Body of pancreas (tissue), 4 donors: ENCODE measurements at regions not wholly inside any gene's neighbourhood (a gene's known extent, or its start where the extent isn't known, plus 50 kb on each side); places are given as distances from the start of the nearest gene placed in this dataset.

Experiments used
- ATAC-seq: fragments of 150-250 bp; one replicate; pipeline ENCODE4 v1.9.1; 2016
- DNase-seq, 4 donors: peaks; one replicate each; pipeline ENCODE4 v3.0.0-alpha.2; 2019
- H3K27ac ChIP-seq, 4 donors: fragments of 200-600 bp; sonication (generic); 1 replicate in 3 of 4; 2 replicates in 1 of 4; pipeline versions ENCODE4 v1.5.1 to v1.6.1; 2016 to 2019; ENCODE audit warnings: mild to moderate bottlenecking in 1 of 4, mixed read lengths in 1 of 4, moderate library complexity in 1 of 4
- H3K27me3 ChIP-seq, 2 donors: fragments of 200-600 bp; sonication (generic); one replicate each; pipeline ENCODE4 v1.6.0; 2016; ENCODE audit warnings: mild to moderate bottlenecking in 1 of 2
- H3K36me3 ChIP-seq, 2 donors: fragments of 200-600 bp; sonication (generic); replicated peaks in 1 of 2; 2 replicates each; pipeline ENCODE4 v1.5.1; 2016; ENCODE audit warnings: low read depth in 2 of 2; ENCODE audit not compliant: insufficient read depth in 1 of 2
- H3K4me1 ChIP-seq: fragments of 200-600 bp; sonication (generic); one replicate; pipeline ENCODE4 v1.6.0; 2016
- H3K4me3 ChIP-seq, 2 donors: fragments of 200-600 bp; sonication (generic); 1 replicate in 1 of 2; 2 replicates in 1 of 2; pipeline ENCODE4 v1.5.1; 2016 to 2019
- H3K9me3 ChIP-seq, 3 donors: fragments of 200-600 bp; sonication (generic); 1 replicate in 2 of 3; 2 replicates in 1 of 3; pipeline ENCODE4 v1.5.1; 2016
- CTCF ChIP-seq, 7 experiments: fragments of 450-650 bp in 4 of 7; fragments of 200-600 bp in 3 of 7; sonication (generic) in 3 of 7; IDR thresholded peaks; one replicate each; pipeline ENCODE4 v1.5.1; 2016 to 2019; ENCODE audit warnings: antibody characterized with exemption in 7 of 7
- POLR2A ChIP-seq, 3 donors: fragments of 450-650 bp; IDR thresholded peaks; one replicate each; pipeline ENCODE4 v1.6.1; 2016; ENCODE audit warnings: antibody characterized with exemption in 3 of 3, mild to moderate bottlenecking in 2 of 3
- whole genome bisulfite sequencing, 2 donors: methylation state at CpG; one replicate each; pipeline ENCODE4 v1.1.5; 2017; 5-methylcytosine and 5-hydroxymethylcytosine counted together
- intact Hi-C: fragments of 100-400 bp; cut with DNase I; formaldehyde crosslinking; loops from one replicate; pipeline ENCODE4 v1.15.1; 2023

GRCh38 chr2:102978091-102978490, 216.3 kb downstream of the TMEM182 start:
- intact Hi-C loops, result no loop called here

GRCh38 chr2:102979429-102979828, 217.6 kb downstream of the TMEM182 start:
- Histone ChIP-seq H3K4me1 (no peaks in the 10 kb centered on the region), H3K36me3 (no peaks in the 10 kb centered on the region), H3K27ac (no peak overlapping the region), H3K27me3 (no peaks in the 10 kb centered on the region), H3K4me3 (no peak overlapping the region), H3K9me3 (no peaks in the 10 kb centered on the region)
- ATAC-seq (no peak), DNase-seq (no peak)
- WGBS, 2 donors, result 57 to 71% methylated on average over 4 of the region's 4 CpGs
- intact Hi-C loops, result no loop called here
- TF ChIP-seq POLR2A (IDR thresholded peaks at IDR 0.05) (no peak), CTCF (IDR thresholded peaks at IDR 0.05) (no peak)

More at GRCh38 chr2:102978091-102978490, 216.3 kb downstream of the TMEM182 start:
- WGBS, 2 donors, result 73 to 80% methylated on average over 3 of the region's 3 CpGs
- Histone ChIP-seq H3K27me3 (no peaks in the 10 kb centered on the region), H3K9me3 (no peaks in the 10 kb centered on the region), H3K27ac (no peak overlapping the region), H3K36me3 (no peaks in the 10 kb centered on the region), H3K4me1 (no peaks in the 10 kb centered on the region), H3K4me3 (no peak overlapping the region)
- ATAC-seq (no peak), DNase-seq (no peak)
- TF ChIP-seq CTCF (IDR thresholded peaks at IDR 0.05), result no peak
- no peak for TF ChIP-seq POLR2A (IDR thresholded peaks at IDR 0.05)

DNA sequence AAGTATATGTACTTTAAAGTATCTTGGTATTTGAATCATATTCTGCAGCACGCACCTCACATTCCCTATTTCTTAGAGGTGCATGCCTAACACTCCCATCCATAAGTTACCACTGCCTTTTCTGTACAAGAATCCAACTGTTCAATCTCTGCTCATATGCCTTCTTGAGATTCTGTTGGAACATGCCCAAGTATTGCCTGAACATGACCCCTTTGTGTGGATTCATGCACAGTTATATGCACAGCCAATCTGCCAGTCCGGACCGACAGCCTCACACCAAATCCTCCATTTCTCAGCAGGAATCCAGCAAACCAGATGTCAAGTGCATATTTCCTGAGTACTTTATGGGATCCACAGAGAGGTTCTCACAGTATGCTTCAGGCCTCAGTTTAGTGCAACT, 222.0 kb downstream of the TMEM182 start:
- no peak for TF ChIP-seq POLR2A (IDR thresholded peaks at IDR 0.05)
- no peak for TF ChIP-seq CTCF (IDR thresholded peaks at IDR 0.05)
- DNase-seq (no peak), ATAC-seq (no peak)
- Histone ChIP-seq H3K9me3 (no peaks in the 10 kb centered on the region), H3K4me3 (no peak overlapping the region), H3K4me1 (no peaks in the 10 kb centered on the region), H3K27me3 (no peaks in the 10 kb centered on the region), H3K27ac (no peak overlapping the region), H3K36me3 (no peaks in the 10 kb centered on the region)
- intact Hi-C loops, result no loop called here
- 70 to 83% methylated on average over 3 of the region's 3 CpGs for WGBS, 2 donors

- 40 to 41% methylated on average over 5 of the region's 5 CpGs for WGBS, 2 donors
- intact Hi-C loops, result no loop called here
- DNase-seq, result no peak
- no peak for ATAC-seq
- H3K36me3 ChIP-seq, result no peaks in the 10 kb centered on the region
- no peak overlapping the region for H3K4me3 ChIP-seq
- no peaks in the 10 kb centered on the region for H3K4me1 ChIP-seq
- no peaks in the 10 kb centered on the region for H3K9me3 ChIP-seq
- H3K27ac ChIP-seq, result no peak overlapping the region
- no peaks in the 10 kb centered on the region for H3K27me3 ChIP-seq
- TF ChIP-seq CTCF (IDR thresholded peaks at IDR 0.05) (no peak), POLR2A (IDR thresholded peaks at IDR 0.05) (no peak)
Measured at GRCh38 chr2:102986826-102987490, 225.1 kb downstream of the TMEM182 start.

- Histone ChIP-seq H3K27ac (no peak overlapping the region), H3K4me1 (no peaks in the 10 kb centered on the region), H3K4me3 (no peak overlapping the region), H3K9me3 (no peaks in the 10 kb centered on the region), H3K36me3 (no peaks in the 10 kb centered on the region), H3K27me3 (no peaks in the 10 kb centered on the region)
- intact Hi-C loops, result no loop called here
- DNase-seq, result no peak
- ATAC-seq, result no peak
- WGBS, 2 donors, result 87 to 94% methylated on average over 5 of the region's 5 CpGs
- TF ChIP-seq CTCF (IDR thresholded peaks at IDR 0.05) (no peak), POLR2A (IDR thresholded peaks at IDR 0.05) (no peak)
Measured at GRCh38 chr2:102992607-102993006, 230.8 kb downstream of the TMEM182 start.
